ENCODE measurements at regions not wholly inside any gene's neighbourhood (a gene's known extent, or its start where the extent isn't known, plus 50 kb on each side); places are given as distances from the start of the nearest gene placed in this dataset.

DNA sequence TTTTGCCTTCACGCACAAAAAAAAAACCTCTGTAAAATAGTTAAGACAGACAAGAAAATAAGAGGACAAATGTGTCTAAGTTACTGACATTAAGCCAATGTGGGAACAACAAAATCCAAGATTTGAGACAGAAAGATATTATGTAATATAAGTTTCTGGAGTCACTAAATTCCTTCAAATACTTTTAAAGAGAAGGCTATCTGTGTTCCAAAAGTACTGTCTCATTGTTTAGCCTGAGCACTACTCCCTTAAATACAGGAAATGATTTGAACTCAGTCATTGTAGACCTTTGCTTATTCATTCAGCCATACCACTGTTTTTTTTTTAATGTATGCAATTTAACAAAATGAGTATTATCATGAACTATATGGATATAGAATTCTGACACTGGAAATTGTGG is 82.7 kb upstream of the KITLG start:
- TF ChIP-seq CTCF (IDR thresholded peaks at IDR 0.05) = no peak
- no peak for TF ChIP-seq EP300 (IDR thresholded peaks at IDR 0.05)
